ENCODE measurements at regions not wholly inside any gene's neighbourhood (a gene's known extent, or its start where the extent isn't known, plus 50 kb on each side); places are given as distances from the start of the nearest gene placed in this dataset.

- TF ChIP-seq CREB5 (CRISPR knock-in tag; IDR thresholded peaks at IDR 0.05; ENCODE audit: low read depth) (peak; percentile 17; the same call in 1 of the 2 replicates), ZNF70 (CRISPR knock-in tag; IDR thresholded peaks at IDR 0.05) (no peak), ZFP30 (CRISPR knock-in tag; IDR thresholded peaks at IDR 0.05) (no peak), ZNF8 (CRISPR knock-in tag; IDR thresholded peaks at IDR 0.05) (0 out of 2 replicates have a peak, but pooled peaks have one; percentile 12), TSHZ2 (CRISPR knock-in tag; IDR thresholded peaks at IDR 0.05) (0 out of 2 replicates have a peak, but pooled peaks have one; percentile 67), ARNTL (CRISPR knock-in tag; IDR thresholded peaks at IDR 0.05; ENCODE audit: borderline replicate concordance, low read depth) (no peak), GLIS3 (CRISPR knock-in tag; IDR thresholded peaks at IDR 0.05) (0 out of 2 replicates have a peak, but pooled peaks have one; percentile 38)
These were observed 962.2 kb downstream of the TUSC7 start for GRCh38 chr3:117671722-117672318.

All from SK-N-SH treated with all-trans-retinoic acid at 6 μM for 48 hours (cell line).